SU-DHL-6 (cell line): ENCODE measurements at regions not wholly inside any gene's neighbourhood (a gene's known extent, or its start where the extent isn't known, plus 50 kb on each side); places are given as distances from the start of the nearest gene placed in this dataset.

Experiments
- H2AFZ ChIP-seq: fragments of 200-600 bp; sonication (generic); 2 replicates; pipeline ENCODE4 v1.6.1; 2014; ENCODE audit warnings: low read depth, mild to moderate bottlenecking, moderate library complexity, mixed read lengths, antibody characterized with exemption, low read length; ENCODE audit not compliant: severe bottlenecking
- H3F3A ChIP-seq: fragments of 200-600 bp; shearing (Covaris generic); 2 replicates; pipeline ENCODE4 v1.6.0; 2016; ENCODE audit warnings: antibody characterized with exemption, mild to moderate bottlenecking; ENCODE audit not compliant: insufficient read depth
- H3K27ac ChIP-seq: fragments of 200-600 bp; sonication (generic); 2 replicates; pipeline ENCODE4 v1.5.1; 2016; ENCODE audit warnings: low read depth, mild to moderate bottlenecking, low read length, moderate library complexity, mixed read lengths
- H3K27me3 ChIP-seq: fragments of 200-600 bp; sonication (generic), shearing (Covaris generic); 2 replicates; pipeline ENCODE4 v1.6.0; 2014; ENCODE audit warnings: mild to moderate bottlenecking, low read length
- H3K36me3 ChIP-seq: fragments of 200-600 bp; sonication (generic); 2 replicates; pipeline ENCODE4 v1.6.1; 2014; ENCODE audit warnings: mild to moderate bottlenecking, low read length, mixed read lengths
- H3K4me2 ChIP-seq: fragments of 300-600, 200-600 bp; shearing (Covaris generic), sonication (generic); 2 replicates; pipeline ENCODE4 v1.6.0; 2014; ENCODE audit warnings: low read length, low read depth, mild to moderate bottlenecking; ENCODE audit not compliant: poor library complexity, severe bottlenecking
- H3K4me3 ChIP-seq: fragments of 200-600 bp; sonication (generic); 2 replicates; pipeline ENCODE4 v1.5.1; 2014; ENCODE audit warnings: antibody characterized with exemption, low read length, mild to moderate bottlenecking, mixed read lengths; ENCODE audit not compliant: insufficient read depth, poor library complexity, severe bottlenecking
- H3K79me2 ChIP-seq: fragments of 200-600 bp; sonication (generic); 2 replicates; pipeline ENCODE4 v1.6.1; 2014; ENCODE audit warnings: mild to moderate bottlenecking, low read length, moderate library complexity; ENCODE audit not compliant: insufficient read depth
- H3K9ac ChIP-seq: fragments of 200-600 bp; sonication (generic); 2 replicates; pipeline ENCODE4 v1.7.0; 2014; ENCODE audit warnings: mild to moderate bottlenecking, low read length
- H3K9me2 ChIP-seq: fragments of 200-600 bp; sonication (generic); replicated peaks from 2 replicates; pipeline ENCODE4 v1.6.1; 2014; ENCODE audit warnings: low read length; ENCODE audit not compliant: insufficient read depth
- H3K9me3 ChIP-seq: fragments of 200-600 bp; sonication (generic); 2 replicates; pipeline ENCODE4 v1.6.1; 2014; ENCODE audit warnings: low read length, mixed read lengths; ENCODE audit not compliant: insufficient read depth
- H4K20me1 ChIP-seq: fragments of 200-600 bp; sonication (generic); 2 replicates; pipeline ENCODE4 v1.6.1; 2014; ENCODE audit warnings: low read depth, mild to moderate bottlenecking, antibody characterized with exemption, low read length, moderate library complexity, mixed read lengths
- EZH2phosphoT487 ChIP-seq: fragments of 200-600 bp; sonication (generic), shearing (Covaris generic); conservative IDR thresholded peaks from 2 replicates; pipeline ENCODE4 v1.6.1; 2018; ENCODE audit warnings: mild to moderate bottlenecking, antibody characterized with exemption, low read length, moderate library complexity, mixed read lengths
- TF ChIP-seq, protein P1 (sequence below): fragments of 200-600 bp; sonication (generic); IDR thresholded peaks from one replicate; pipeline ENCODE4 v1.5.1; 2017; ENCODE audit warnings: antibody characterized with exemption, mild to moderate bottlenecking, low read length, moderate library complexity; ENCODE audit not compliant: insufficient read depth, poor library complexity, severe bottlenecking

DNA sequence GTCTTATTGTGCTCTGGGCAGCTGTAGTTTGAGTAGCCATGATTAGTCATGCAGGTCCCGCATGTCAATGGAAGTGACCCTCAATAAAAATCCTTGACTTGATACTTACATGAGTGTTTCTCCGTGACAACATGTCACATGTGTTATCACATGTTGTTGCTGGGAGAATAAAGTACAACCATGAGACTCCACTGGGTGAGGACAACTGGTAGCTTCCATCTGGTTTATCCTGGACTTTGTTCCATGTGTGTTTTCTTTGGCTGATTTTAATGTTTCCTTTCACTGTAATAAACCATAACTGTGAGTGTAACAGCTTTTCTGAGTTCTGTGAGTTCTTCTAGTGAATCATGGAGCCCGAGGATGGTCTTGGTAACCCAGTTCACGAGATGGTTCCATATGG, 63.1 kb upstream of the NDN start:
- no peak for TF ChIP-seq EZH2phosphoT487
- TF ChIP-seq, protein P1, sequence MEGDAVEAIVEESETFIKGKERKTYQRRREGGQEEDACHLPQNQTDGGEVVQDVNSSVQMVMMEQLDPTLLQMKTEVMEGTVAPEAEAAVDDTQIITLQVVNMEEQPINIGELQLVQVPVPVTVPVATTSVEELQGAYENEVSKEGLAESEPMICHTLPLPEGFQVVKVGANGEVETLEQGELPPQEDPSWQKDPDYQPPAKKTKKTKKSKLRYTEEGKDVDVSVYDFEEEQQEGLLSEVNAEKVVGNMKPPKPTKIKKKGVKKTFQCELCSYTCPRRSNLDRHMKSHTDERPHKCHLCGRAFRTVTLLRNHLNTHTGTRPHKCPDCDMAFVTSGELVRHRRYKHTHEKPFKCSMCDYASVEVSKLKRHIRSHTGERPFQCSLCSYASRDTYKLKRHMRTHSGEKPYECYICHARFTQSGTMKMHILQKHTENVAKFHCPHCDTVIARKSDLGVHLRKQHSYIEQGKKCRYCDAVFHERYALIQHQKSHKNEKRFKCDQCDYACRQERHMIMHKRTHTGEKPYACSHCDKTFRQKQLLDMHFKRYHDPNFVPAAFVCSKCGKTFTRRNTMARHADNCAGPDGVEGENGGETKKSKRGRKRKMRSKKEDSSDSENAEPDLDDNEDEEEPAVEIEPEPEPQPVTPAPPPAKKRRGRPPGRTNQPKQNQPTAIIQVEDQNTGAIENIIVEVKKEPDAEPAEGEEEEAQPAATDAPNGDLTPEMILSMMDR: no peak
- H3F3A ChIP-seq: no peaks in the 10 kb centered on the region
- H3K4me3 ChIP-seq: no peak overlapping the region
- no peaks in the 10 kb centered on the region for H3K9me3 ChIP-seq
- no peaks in the 10 kb centered on the region for H3K36me3 ChIP-seq
- H3K9me2 ChIP-seq: no peaks in the 10 kb centered on the region
- H2AFZ ChIP-seq: no peak overlapping the region
- H3K4me2 ChIP-seq: no peak overlapping the region
- H3K27ac ChIP-seq: no peak overlapping the region
- H3K79me2 ChIP-seq: no peaks in the 10 kb centered on the region
- H3K27me3 ChIP-seq: no peaks in the 10 kb centered on the region
- no peak overlapping the region for H3K9ac ChIP-seq
- no peaks in the 10 kb centered on the region for H4K20me1 ChIP-seq

DNA sequence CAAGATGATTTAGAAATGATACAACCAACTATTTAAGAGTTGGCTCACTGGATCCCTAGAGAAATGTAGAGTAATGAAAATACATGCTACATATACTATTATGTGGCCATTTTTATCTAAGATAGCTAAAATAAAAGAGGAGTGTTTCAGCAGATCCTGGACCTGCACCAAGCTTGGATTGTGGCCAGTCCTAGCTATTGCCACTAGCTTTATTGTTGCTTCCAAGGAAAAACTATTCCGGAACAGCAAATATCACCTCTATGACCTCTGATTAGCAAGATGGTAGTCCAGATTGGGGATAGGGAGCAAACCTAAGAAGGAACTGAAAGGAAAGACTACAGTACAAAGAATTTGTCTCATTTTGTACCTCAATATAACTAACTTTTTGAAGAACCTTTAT, 63.7 kb upstream of the NDN start:
- Histone ChIP-seq H3F3A (no peaks in the 10 kb centered on the region), H3K79me2 (no peaks in the 10 kb centered on the region), H3K27me3 (no peaks in the 10 kb centered on the region), H3K27ac (no peak overlapping the region), H4K20me1 (no peaks in the 10 kb centered on the region), H3K9me3 (no peaks in the 10 kb centered on the region), H3K4me3 (no peak overlapping the region), H3K36me3 (no peaks in the 10 kb centered on the region), H3K4me2 (no peak overlapping the region), H3K9ac (no peak overlapping the region), H3K9me2 (no peaks in the 10 kb centered on the region), H2AFZ (no peak overlapping the region)
- TF ChIP-seq, protein P1: no peak
- TF ChIP-seq EZH2phosphoT487: no peak

DNA sequence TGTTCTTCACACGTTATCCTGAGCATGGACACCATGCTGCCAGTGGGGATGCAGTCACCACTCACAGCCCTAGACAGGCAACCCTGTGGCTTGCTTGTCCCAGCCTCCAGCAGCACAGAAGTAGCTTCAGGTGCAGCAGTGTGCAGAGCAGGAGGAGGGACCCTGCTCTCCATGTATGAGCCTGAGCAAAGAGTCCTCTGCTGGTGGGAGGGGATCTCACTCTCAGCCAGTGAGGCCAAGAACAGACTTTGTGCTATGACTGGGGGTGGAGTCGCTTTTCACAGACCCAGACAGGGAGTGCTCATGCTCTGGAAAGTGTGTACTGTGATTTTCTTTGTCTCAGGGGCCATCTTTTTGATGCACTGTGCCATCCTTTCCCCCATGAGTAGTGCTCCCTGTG, 66.1 kb upstream of the NDN start:
- no peak overlapping the region for H2AFZ ChIP-seq
- H3F3A ChIP-seq: no peaks in the 10 kb centered on the region

More for the DNA sequence above, 66.1 kb upstream of the NDN start:
- no peak overlapping the region for H3K4me2 ChIP-seq
- no peaks in the 10 kb centered on the region for H4K20me1 ChIP-seq
- H3K27ac ChIP-seq: no peak overlapping the region
- no peaks in the 10 kb centered on the region for H3K36me3 ChIP-seq
- TF ChIP-seq, protein P1: no peak
- no peak for TF ChIP-seq EZH2phosphoT487
- no peaks in the 10 kb centered on the region for H3K9me2 ChIP-seq
- H3K9me3 ChIP-seq: no peaks in the 10 kb centered on the region
- no peaks in the 10 kb centered on the region for H3K79me2 ChIP-seq
- H3K27me3 ChIP-seq: no peaks in the 10 kb centered on the region
- H3K9ac ChIP-seq: no peak overlapping the region
- no peak overlapping the region for H3K4me3 ChIP-seq
